CD4-positive, alpha-beta T cell treated with Interleukin-17A for 1 hour (primary cell): ENCODE measurements at regions not wholly inside any gene's neighbourhood (a gene's known extent, or its start where the extent isn't known, plus 50 kb on each side); places are given as distances from the start of the nearest gene placed in this dataset.
"Not testable (repeated sequence)": the region's sequence is repeated elsewhere in the genome, so short reads cannot be mapped to it uniquely, and the experiment has no call there.

ENCODE experiments used
- DNase-seq: peaks from one replicate; pipeline ENCODE4 v3.0.0-alpha.2; 2020

- DNase-seq: no peak
Observed at GRCh38 chr2:133624551-133624950, 56.3 kb upstream of the NCKAP5 start.

GRCh38 chr2:133627741-133628140, 59.5 kb upstream of the NCKAP5 start:
- no peak for DNase-seq

- no peak for DNase-seq
Observed at GRCh38 chr2:133633309-133633708, 65.0 kb upstream of the NCKAP5 start.

GRCh38 chr2:133633881-133634409, 65.7 kb upstream of the NCKAP5 start:
- no peak for DNase-seq

GRCh38 chr2:133635131-133635530, 66.9 kb upstream of the NCKAP5 start:
- no peak for DNase-seq

GRCh38 chr2:133636287-133636686, 68.0 kb upstream of the NCKAP5 start:
- DNase-seq: no peak

GRCh38 chr2:133640103-133640502, 71.8 kb upstream of the NCKAP5 start:
- no peak for DNase-seq

GRCh38 chr2:133641497-133641896, 73.2 kb upstream of the NCKAP5 start:
- no peak for DNase-seq

GRCh38 chr2:133641942-133642725, 73.9 kb upstream of the NCKAP5 start:
- no peak for DNase-seq

- DNase-seq: no peak
Observed at GRCh38 chr2:133642791-133643191, 74.5 kb upstream of the NCKAP5 start.

GRCh38 chr2:133643863-133644262, 75.6 kb upstream of the NCKAP5 start:
- no peak for DNase-seq

- DNase-seq: no peak
Observed at GRCh38 chr2:133644846-133645245, 76.6 kb upstream of the NCKAP5 start.

GRCh38 chr2:133647386-133647785, 79.1 kb upstream of the NCKAP5 start:
- not testable (repeated sequence) for DNase-seq

- no peak for DNase-seq
Observed at GRCh38 chr2:133651861-133652260, 83.6 kb upstream of the NCKAP5 start.

GRCh38 chr2:133652398-133652797, 84.1 kb upstream of the NCKAP5 start:
- DNase-seq: no peak

- DNase-seq: no peak
Observed at GRCh38 chr2:133653056-133653455, 84.8 kb upstream of the NCKAP5 start.

- DNase-seq: no peak
Observed at GRCh38 chr2:133654949-133655348, 86.7 kb upstream of the NCKAP5 start.

- no peak for DNase-seq
Observed at GRCh38 chr2:133655610-133656009, 87.3 kb upstream of the NCKAP5 start.

GRCh38 chr2:133657591-133657990, 89.3 kb upstream of the NCKAP5 start:
- DNase-seq: no peak

- DNase-seq: no peak
Observed at GRCh38 chr2:133658020-133658903, 90.0 kb upstream of the NCKAP5 start.

GRCh38 chr2:133660510-133660909, 92.2 kb upstream of the NCKAP5 start:
- no peak for DNase-seq

- no peak for DNase-seq
Observed at GRCh38 chr2:133661392-133661791, 93.1 kb upstream of the NCKAP5 start.

GRCh38 chr2:133666621-133667020, 98.4 kb upstream of the NCKAP5 start:
- DNase-seq: no peak

- no peak for DNase-seq
Observed at GRCh38 chr2:133667085-133667484, 98.8 kb upstream of the NCKAP5 start.
